Activated T-helper 2 cell treated with anti-CD3 and anti-CD28 coated beads, Interferon-gamma antibody, Interleukin-2, Interleukin-4, amounts not matched to agents 10 μg/mL and 5 μg/mL and 100 μg/mL, durations not matched to agents 14 hours and 24 hours and 36 hours (primary cell): ENCODE measurements at regions not wholly inside any gene's neighbourhood (a gene's known extent, or its start where the extent isn't known, plus 50 kb on each side); places are given as distances from the start of the nearest gene placed in this dataset.
"Not testable (repeated sequence)": the region's sequence is repeated elsewhere in the genome, so short reads cannot be mapped to it uniquely, and the experiment has no call there.

Source experiments
- DNase-seq: peaks from one replicate; pipeline ENCODE4 v3.0.0; 2021; ENCODE audit warnings: low spot score
- H3K27ac Mint-ChIP-seq: one replicate; pipeline ENCODE4 v1.8.0; 2021; ENCODE audit warnings: mixed read lengths
- H3K27me3 Mint-ChIP-seq: one replicate; pipeline ENCODE4 v1.8.0; 2021; ENCODE audit warnings: low read depth, mixed read lengths
- H3K36me3 Mint-ChIP-seq: one replicate; pipeline ENCODE4 v1.8.0; 2021; ENCODE audit warnings: low read depth, mixed read lengths
- H3K4me1 Mint-ChIP-seq: one replicate; pipeline ENCODE4 v1.8.0; 2021; ENCODE audit warnings: low read depth, mixed read lengths
- H3K4me3 Mint-ChIP-seq: one replicate; pipeline ENCODE4 v1.8.0; 2021; ENCODE audit warnings: low read depth, mild to moderate bottlenecking, moderate library complexity, mixed read lengths
- H3K9me3 Mint-ChIP-seq: one replicate; pipeline ENCODE4 v1.8.0; 2021; ENCODE audit warnings: mixed read lengths
- intact Hi-C: fragments of 100-400 bp; cut with micrococcal nuclease; formaldehyde crosslinking; loops from one replicate; pipeline ENCODE4 v1.15.1; 2023

DNA sequence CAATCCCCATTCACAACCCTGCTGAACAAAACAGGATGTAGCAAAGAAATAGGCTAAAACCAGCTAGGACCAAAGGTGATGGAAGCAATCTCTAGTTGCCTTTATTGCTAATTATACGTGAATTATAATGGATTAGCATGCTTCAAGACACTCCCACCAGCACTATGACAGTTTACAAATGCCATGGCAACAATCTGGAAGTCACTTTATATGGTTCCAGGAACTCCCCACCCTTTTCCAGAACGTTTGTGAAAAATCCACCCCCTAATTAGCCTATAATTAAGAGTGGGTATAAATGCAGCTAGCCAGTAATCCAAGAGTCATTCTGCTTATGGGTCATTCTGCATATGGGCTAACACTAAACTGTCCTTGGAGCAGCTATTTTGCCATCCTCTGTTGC, 328.7 kb downstream of the FLRT2 start:
- Mint-ChIP-seq H3K27me3 (no peaks in the 10 kb centered on the region), H3K36me3 (no peaks in the 10 kb centered on the region), H3K27ac (no peak overlapping the region), H3K4me1 (no peaks in the 10 kb centered on the region), H3K4me3 (no peak overlapping the region), H3K9me3 (no peaks in the 10 kb centered on the region)
- no peak for DNase-seq
- intact Hi-C loops: no loop called here

GRCh38 chr14:85856430-85856829, 326.5 kb downstream of the FLRT2 start:
- no peaks in the 10 kb centered on the region for H3K36me3 Mint-ChIP-seq
- no peaks in the 10 kb centered on the region for H3K4me1 Mint-ChIP-seq
- no peak overlapping the region for H3K27ac Mint-ChIP-seq
- H3K9me3 Mint-ChIP-seq: no peaks in the 10 kb centered on the region
- intact Hi-C loops: no loop called here
- no peak overlapping the region for H3K4me3 Mint-ChIP-seq
- DNase-seq: no peak
- no peaks in the 10 kb centered on the region for H3K27me3 Mint-ChIP-seq

- no peaks in the 10 kb centered on the region for H3K36me3 Mint-ChIP-seq
- no peaks in the 10 kb centered on the region for H3K9me3 Mint-ChIP-seq
- H3K4me1 Mint-ChIP-seq: no peaks in the 10 kb centered on the region
- H3K27me3 Mint-ChIP-seq: no peaks in the 10 kb centered on the region
- DNase-seq: no peak
- H3K27ac Mint-ChIP-seq: no peak overlapping the region
- no peak overlapping the region for H3K4me3 Mint-ChIP-seq
- intact Hi-C loops: no loop called here
Observed at GRCh38 chr14:85853996-85854526, 324.1 kb downstream of the FLRT2 start.

DNA sequence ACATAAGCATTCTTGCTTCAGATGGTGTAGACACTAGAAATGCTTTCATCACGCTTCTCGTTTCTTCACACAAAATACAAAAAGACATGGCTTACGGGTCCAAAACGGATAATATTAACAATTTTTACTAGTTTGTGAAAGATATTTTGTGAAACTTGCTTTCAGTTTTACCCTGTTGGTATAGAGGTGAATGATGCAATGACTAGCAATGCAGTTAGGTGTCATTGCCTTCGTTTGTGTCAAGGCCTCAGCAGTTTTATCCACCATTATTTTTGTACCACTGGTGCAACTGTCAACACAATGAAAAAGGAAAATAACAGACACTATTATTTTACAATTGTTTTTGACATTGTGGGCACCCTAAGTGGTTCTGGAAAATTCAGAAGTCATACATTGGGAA, 323.0 kb downstream of the FLRT2 start:
- no peaks in the 10 kb centered on the region for H3K9me3 Mint-ChIP-seq
- H3K4me3 Mint-ChIP-seq: no peak overlapping the region
- no peak for DNase-seq
- no peaks in the 10 kb centered on the region for H3K27me3 Mint-ChIP-seq
- H3K27ac Mint-ChIP-seq: no peak overlapping the region
- H3K4me1 Mint-ChIP-seq: no peaks in the 10 kb centered on the region
- intact Hi-C loops: no loop called here
- H3K36me3 Mint-ChIP-seq: no peaks in the 10 kb centered on the region

- H3K4me1 Mint-ChIP-seq, intact Hi-C loops, H3K27ac Mint-ChIP-seq, H3K27me3 Mint-ChIP-seq, DNase-seq, H3K9me3 Mint-ChIP-seq, H3K36me3 Mint-ChIP-seq, H3K4me3 Mint-ChIP-seq: not testable (repeated sequence)
Observed at GRCh38 chr14:85852123-85852522, 322.2 kb downstream of the FLRT2 start.

DNA sequence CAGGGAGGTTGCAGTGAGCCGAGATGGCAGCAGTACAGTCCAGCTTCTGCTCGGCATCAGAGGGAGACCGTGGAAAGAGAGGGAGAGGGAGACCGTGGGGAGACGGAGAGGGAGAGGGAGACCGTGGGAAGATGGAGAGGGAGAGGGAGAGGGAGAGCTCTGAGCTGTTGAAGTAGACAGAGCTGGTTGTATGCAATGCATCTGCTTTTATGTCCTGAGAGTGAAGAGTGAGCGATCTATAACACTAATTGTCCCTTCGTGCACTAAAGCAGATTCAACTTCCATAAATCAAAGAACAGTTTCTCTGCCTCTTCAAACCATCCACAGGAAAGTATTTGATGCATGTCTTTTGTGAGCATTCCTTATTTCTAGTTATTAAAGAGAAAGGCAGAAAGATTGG, 300.6 kb downstream of the FLRT2 start:
- H3K4me3 Mint-ChIP-seq, H3K27ac Mint-ChIP-seq, H3K4me1 Mint-ChIP-seq, H3K36me3 Mint-ChIP-seq, H3K9me3 Mint-ChIP-seq, DNase-seq, H3K27me3 Mint-ChIP-seq, intact Hi-C loops: not testable (repeated sequence)

DNA sequence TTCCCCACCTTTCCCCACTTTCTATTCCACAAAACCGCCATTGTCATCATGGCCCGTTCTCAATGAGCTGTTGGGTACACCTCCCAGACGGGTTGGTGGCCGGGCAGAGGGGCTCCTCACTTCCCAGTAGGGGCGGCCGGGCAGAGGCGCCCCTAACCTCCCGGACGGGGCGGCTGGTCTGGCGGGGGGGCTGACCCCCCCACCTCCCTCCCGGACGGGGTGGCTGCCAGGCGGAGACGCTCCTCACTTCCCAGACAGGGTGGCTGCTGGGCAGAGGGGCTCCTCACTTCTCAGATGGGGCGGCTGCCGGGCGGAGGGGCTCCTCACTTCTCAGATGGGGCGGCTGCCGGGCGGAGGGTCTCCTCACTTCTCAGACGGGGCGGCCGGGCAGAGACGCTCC, 299.7 kb downstream of the FLRT2 start:
- H3K4me1 Mint-ChIP-seq, H3K4me3 Mint-ChIP-seq, H3K9me3 Mint-ChIP-seq, H3K36me3 Mint-ChIP-seq, H3K27me3 Mint-ChIP-seq, H3K27ac Mint-ChIP-seq, intact Hi-C loops, DNase-seq: not testable (repeated sequence)

- DNase-seq: no peak
- no peak overlapping the region for H3K4me3 Mint-ChIP-seq
- H3K36me3 Mint-ChIP-seq: no peaks in the 10 kb centered on the region
- peaks cover 6% of the 10 kb centered on the region for H3K9me3 Mint-ChIP-seq
- intact Hi-C loops: no loop called here
- H3K4me1 Mint-ChIP-seq: no peaks in the 10 kb centered on the region
- no peak overlapping the region for H3K27ac Mint-ChIP-seq
- no peaks in the 10 kb centered on the region for H3K27me3 Mint-ChIP-seq
Observed at GRCh38 chr14:85824526-85824925, 294.6 kb downstream of the FLRT2 start.

GRCh38 chr14:85822236-85822635, 292.3 kb downstream of the FLRT2 start:
- Mint-ChIP-seq H3K4me1 (no peaks in the 10 kb centered on the region), H3K4me3 (no peak overlapping the region), H3K9me3 (peaks cover 6% of the 10 kb centered on the region), H3K36me3 (no peaks in the 10 kb centered on the region), H3K27ac (no peak overlapping the region), H3K27me3 (no peaks in the 10 kb centered on the region)
- DNase-seq: no peak
- intact Hi-C loops: no loop called here

DNA sequence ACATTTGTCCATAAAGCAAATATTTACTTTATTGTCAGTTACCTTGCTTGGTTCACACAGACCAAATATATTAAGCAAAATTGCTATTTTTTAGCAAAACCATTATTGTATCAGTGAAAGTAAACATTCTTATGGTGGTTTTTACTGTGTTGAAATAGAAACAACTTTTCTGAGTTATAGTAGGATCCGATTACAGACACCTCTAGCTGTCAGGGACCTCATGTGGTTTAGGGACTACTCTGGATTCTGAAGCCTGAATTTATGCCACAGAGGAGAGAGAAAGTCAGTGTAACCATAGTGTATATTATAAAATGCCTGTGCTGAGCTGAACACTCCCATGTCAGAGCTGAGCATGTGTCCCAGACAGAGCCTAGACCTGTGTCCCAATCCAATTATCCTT, 287.5 kb downstream of the FLRT2 start:
- Mint-ChIP-seq H3K9me3 (peaks cover 6% of the 10 kb centered on the region), H3K4me1 (no peaks in the 10 kb centered on the region), H3K27me3 (no peaks in the 10 kb centered on the region), H3K4me3 (no peak overlapping the region), H3K27ac (no peak overlapping the region), H3K36me3 (no peaks in the 10 kb centered on the region)
- intact Hi-C loops: no loop called here
- DNase-seq: no peak

- no peak for DNase-seq
- H3K27ac Mint-ChIP-seq: no peak overlapping the region
- H3K36me3 Mint-ChIP-seq: no peaks in the 10 kb centered on the region
- H3K4me3 Mint-ChIP-seq: no peak overlapping the region
- intact Hi-C loops: no loop called here
- peaks cover 5% of the 10 kb centered on the region for H3K9me3 Mint-ChIP-seq
- no peaks in the 10 kb centered on the region for H3K4me1 Mint-ChIP-seq
- H3K27me3 Mint-ChIP-seq: no peaks in the 10 kb centered on the region
Observed at GRCh38 chr14:85813040-85813439, 283.1 kb downstream of the FLRT2 start.

GRCh38 chr14:85811340-85811739, 281.4 kb downstream of the FLRT2 start:
- no peak for DNase-seq
- no peaks in the 10 kb centered on the region for H3K36me3 Mint-ChIP-seq
- intact Hi-C loops: no loop called here
- peaks cover 6% of the 10 kb centered on the region for H3K9me3 Mint-ChIP-seq
- H3K4me3 Mint-ChIP-seq: no peak overlapping the region
- no peaks in the 10 kb centered on the region for H3K27me3 Mint-ChIP-seq
- H3K4me1 Mint-ChIP-seq: no peaks in the 10 kb centered on the region
- H3K27ac Mint-ChIP-seq: no peak overlapping the region

DNA sequence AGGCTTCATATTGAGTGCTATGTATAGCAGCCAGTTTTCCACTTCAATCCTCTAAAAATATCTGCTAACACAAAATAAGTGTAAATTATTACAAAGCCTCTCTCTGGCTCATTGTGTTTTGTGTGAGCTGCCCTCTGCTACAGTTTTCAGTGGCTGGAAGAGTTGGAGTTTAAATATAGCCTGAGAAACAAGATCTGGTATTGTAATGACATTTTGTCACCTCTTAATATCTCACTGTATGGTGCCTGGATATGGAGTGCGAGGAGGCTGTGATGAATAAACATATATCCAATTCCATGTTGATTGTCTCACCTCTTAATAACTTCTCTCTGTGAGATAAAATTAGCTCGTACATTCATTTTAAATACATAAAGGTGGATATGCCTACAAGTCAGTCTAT, 269.7 kb downstream of the FLRT2 start:
- no peak overlapping the region for H3K27ac Mint-ChIP-seq
- no peaks in the 10 kb centered on the region for H3K36me3 Mint-ChIP-seq
- intact Hi-C loops: no loop called here
- H3K27me3 Mint-ChIP-seq: no peaks in the 10 kb centered on the region
- no peak for DNase-seq
- H3K4me1 Mint-ChIP-seq: no peaks in the 10 kb centered on the region
- H3K4me3 Mint-ChIP-seq: no peak overlapping the region
- no peaks in the 10 kb centered on the region for H3K9me3 Mint-ChIP-seq

- Mint-ChIP-seq H3K27me3 (no peaks in the 10 kb centered on the region), H3K4me3 (no peak overlapping the region), H3K36me3 (no peaks in the 10 kb centered on the region), H3K4me1 (no peaks in the 10 kb centered on the region), H3K27ac (no peak overlapping the region), H3K9me3 (no peaks in the 10 kb centered on the region)
- intact Hi-C loops: no loop called here
- DNase-seq: no peak
Observed at GRCh38 chr14:85798856-85799255, 268.9 kb downstream of the FLRT2 start.
